HepG2 (cell line): ENCODE measurements at regions not wholly inside any gene's neighbourhood (a gene's known extent, or its start where the extent isn't known, plus 50 kb on each side); places are given as distances from the start of the nearest gene placed in this dataset.

ENCODE experiments used
- ATAC-seq: fragments of 200-7000 bp; cut with Tn5 transposase; 3 replicates; pipeline ENCODE4 v1.9.1; 2020; ENCODE audit warnings: mild to moderate bottlenecking, moderate library complexity
- BruUV-seq: library from RNA; stranded (reverse); fragments of 400-500 nt; replicated peaks from 2 replicates; lab custom pipeline; 2021; lab: Mats Ljungman, UMichigan
- CTCF ChIA-PET: fragments of 300-600 bp; formaldehyde crosslinking; extraction: SDS; loops from one replicate; lab custom pipeline; 2021; ENCODE audit warnings: low total read pairs, inconsistent platforms, low intra/inter-chr PET ratio; lab: Yijun Ruan, JAX
- POLR2A ChIA-PET: fragments of 350-600 bp; sonication (Branson Sonifier 250); formaldehyde crosslinking; loops from one replicate; lab custom pipeline; 2020; ENCODE audit warnings: antibody characterized with exemption, inconsistent platforms; lab: Yijun Ruan, JAX
- DNase-seq: peaks from one replicate; pipeline ENCODE4 v3.0.0-alpha.2; 2015; ENCODE audit warnings: low spot score
- FAIRE-seq: peaks from 3 replicates; lab custom pipeline; 2011; peaks lifted over from hg19 to GRCh38; lab: Jason Lieb, UNC
- H2AFZ ChIP-seq: one replicate; pipeline ENCODE4 v1.6.1; 2011; ENCODE audit warnings: low read length, inconsistent platforms
- H3K27ac ChIP-seq: fragments of 300-600 bp; 3 replicates; pipeline ENCODE4 v1.8.0; 2011; ENCODE audit warnings: mixed run types, mild to moderate bottlenecking, mixed read lengths, low read length, inconsistent platforms; ENCODE audit not compliant: insufficient read depth; ENCODE audit errors: extremely low read length
- H3K27me3 ChIP-seq, 2 experiments: fragments of 200-600 bp in 1 of 2; 2 replicates in 1 of 2; 3 replicates in 1 of 2; pipeline versions ENCODE4 v1.6.0 to v1.8.0; 2011; ENCODE audit warnings: low read length in 2 of 2, mild to moderate bottlenecking in 2 of 2, moderate library complexity in 2 of 2, inconsistent platforms in 1 of 2; ENCODE audit not compliant: insufficient read depth in 2 of 2, control insufficient read depth in 1 of 2
- H3K36me3 ChIP-seq, 2 experiments: fragments of 200-600 bp in 1 of 2; replicated peaks in 1 of 2; 2 replicates in 1 of 2; 3 replicates in 1 of 2; pipeline versions ENCODE4 v1.5.1 to v1.8.0; 2011; ENCODE audit warnings: low read length in 2 of 2, inconsistent platforms in 1 of 2; ENCODE audit not compliant: insufficient read depth in 2 of 2, control insufficient read depth in 1 of 2
- H3K4me1 ChIP-seq: 2 replicates; pipeline ENCODE4 v1.5.1; 2012; ENCODE audit warnings: low read length, inconsistent platforms; ENCODE audit not compliant: insufficient read depth
- H3K4me2 ChIP-seq: 2 replicates; pipeline ENCODE4 v1.6.0; 2011; ENCODE audit warnings: low read depth, low read length, inconsistent platforms
- H3K4me3 ChIP-seq, 3 experiments: fragments of 200-600 bp in 1 of 3; sonication (generic), shearing (Covaris generic) in 1 of 3; replicated peaks in 1 of 3; 2 replicates each; pipeline ENCODE4 v1.5.1; 2011 to 2016; ENCODE audit warnings: low read length in 3 of 3, inconsistent platforms in 2 of 3, low read depth in 2 of 3, mild to moderate bottlenecking in 2 of 3, control low read depth in 1 of 3, mixed read lengths in 1 of 3; ENCODE audit not compliant: insufficient read depth in 1 of 3
- H3K79me2 ChIP-seq: one replicate; pipeline ENCODE4 v1.6.1; 2011; ENCODE audit warnings: low read length, inconsistent platforms; ENCODE audit not compliant: insufficient read depth
- H3K9ac ChIP-seq: 2 replicates; pipeline ENCODE4 v1.6.0; 2011; ENCODE audit warnings: mild to moderate bottlenecking, low read depth, low read length, inconsistent platforms; ENCODE audit not compliant: insufficient read depth
- H3K9me3 ChIP-seq: 2 replicates; pipeline ENCODE4 v1.5.1; 2012; ENCODE audit warnings: mild to moderate bottlenecking, low read length
- H4K20me1 ChIP-seq: 2 replicates; pipeline ENCODE4 v1.6.0; 2011; ENCODE audit warnings: inconsistent platforms, mild to moderate bottlenecking, low read length, moderate library complexity; ENCODE audit not compliant: insufficient read depth
- ARHGAP35 ChIP-seq: sonication (generic); formaldehyde crosslinking; IDR thresholded peaks from 2 replicates; pipeline ENCODE4 v1.9.0; 2022; ENCODE audit warnings: mild to moderate bottlenecking, inconsistent platforms, moderate library complexity, missing genetic modification reagents, borderline replicate concordance
- GRHL1 ChIP-seq: sonication (generic); formaldehyde crosslinking; conservative IDR thresholded peaks from 2 replicates; pipeline ENCODE4 v1.8.0; 2022; ENCODE audit warnings: missing genetic modification reagents
- MAFF ChIP-seq: IDR thresholded peaks from 2 replicates; pipeline ENCODE4 v1.6.1; 2011; ENCODE audit warnings: low read depth, low read length, improper control_type of control experiment
- MAFK ChIP-seq, 2 experiments: IDR thresholded peaks in 1 of 2; conservative IDR thresholded peaks in 1 of 2; 2 replicates each; pipeline ENCODE4 v1.6.1; 2011; ENCODE audit warnings: improper control_type of control experiment in 2 of 2, low read length in 2 of 2
- SMC3 ChIP-seq: IDR thresholded peaks from 2 replicates; pipeline ENCODE4 v1.6.1; 2011; ENCODE audit warnings: low read length, improper control_type of control experiment
- STAG1 ChIP-seq: sonication (generic); formaldehyde crosslinking; IDR thresholded peaks from 2 replicates; pipeline ENCODE4 v1.4.0; 2020; ENCODE audit warnings: missing genetic modification reagents
- ZNF318 ChIP-seq: sonication (generic); formaldehyde crosslinking; IDR thresholded peaks from 2 replicates; pipeline ENCODE4 v1.4.0; 2020; ENCODE audit warnings: mild to moderate bottlenecking, missing genetic modification reagents
- ZNF530 ChIP-seq: sonication (generic); formaldehyde crosslinking; IDR thresholded peaks from 2 replicates; pipeline ENCODE4 v1.5.0; 2020; ENCODE audit warnings: low read depth, mild to moderate bottlenecking, missing genetic modification reagents
- WGBS: methylation state at CpG from one replicate; pipeline ENCODE4 v1.1.6; 2017; ENCODE audit warnings: low lambda C conversion rate; 5-methylcytosine and 5-hydroxymethylcytosine counted together
- in situ Hi-C: cut with HindIII; loops from 2 replicates; pipeline ENCODE4 v1.10.0; 2017; ENCODE audit warnings: low pct_unique_long_range_greater_than_20kb; ENCODE audit not compliant: extremely low pct_ligation_motif_present
- intact Hi-C: fragments of 100-400 bp; cut with micrococcal nuclease; formaldehyde crosslinking; loops from one replicate; pipeline ENCODE4 v1.10.0; 2022; ENCODE audit not compliant: unreplicated experiment

GRCh38 chr10:120221873-120222485 is 235.0 kb upstream of the PLPP4 start:
- POLR2A ChIA-PET = no interaction called here
- peak; percentile 79 for TF ChIP-seq STAG1 (CRISPR knock-in tag)
- no peak for TF ChIP-seq ZNF530
- TF ChIP-seq ZNF318 (CRISPR knock-in tag) = no peak
- TF ChIP-seq GRHL1 (CRISPR knock-in tag) = no peak
- TF ChIP-seq ARHGAP35 (CRISPR knock-in tag) = no peak
- TF ChIP-seq MAFK (conservative IDR thresholded peaks at IDR 0.05 in 1 of 2, IDR thresholded peaks at IDR 0.05 in 1 of 2; ENCODE audit: low read length in 2 of 2) = peak; percentile 5 to 24; a peak in 1 of 4 replicates
- TF ChIP-seq MAFF = 0 out of 2 replicates have a peak, but pooled peaks have one; percentile 30
- peak; percentile 55 for TF ChIP-seq SMC3

More at GRCh38 chr10:120221873-120222485, 235.0 kb upstream of the PLPP4 start:
- intact Hi-C loops = loop anchor here (1.0 kb wide), 1 partner anchor 115 kb away; no protein-coding TSS in a partner anchor
- in situ Hi-C loops = loop anchor here (25.0 kb wide), 1 partner anchor 515 kb away; no protein-coding TSS in a partner anchor
- Histone ChIP-seq H3K4me2 (no peak overlapping the region), H4K20me1 (no peaks in the 10 kb centered on the region), H3K27me3 (no peaks in the 10 kb centered on the region), H2AFZ (no peak overlapping the region), H3K36me3 (no peaks in the 10 kb centered on the region), H3K4me3 (no peak overlapping the region), H3K4me1 (no peaks in the 10 kb centered on the region), H3K9me3 (no peaks in the 10 kb centered on the region), H3K79me2 (no peaks in the 10 kb centered on the region), H3K27ac (no peak overlapping the region), H3K9ac (no peak overlapping the region)
- ATAC-seq (peak; percentile 82), FAIRE-seq (peak; percentile 61), DNase-seq (peak; percentile 64)
- CTCF ChIA-PET = interaction anchor here (3.9 kb wide), 1 partner anchor 115 kb away, joined by 32 read pairs; no protein-coding TSS in a partner anchor
- BruUV-seq = no TSS peak
- WGBS = 0% methylated on average over 2 of the region's 4 CpGs
